K562 (cell line): ENCODE measurements at regions not wholly inside any gene's neighbourhood (a gene's known extent, or its start where the extent isn't known, plus 50 kb on each side); places are given as distances from the start of the nearest gene placed in this dataset.

Experiments used
- ATAC-seq: fragments of 200-7000 bp; cut with Tn5 transposase; 3 replicates; pipeline ENCODE4 v1.9.1; 2020; ENCODE audit warnings: moderate library complexity
- BruUV-seq: library from RNA; stranded (reverse); fragments of 400-500 nt; replicated peaks from 2 replicates; lab custom pipeline; 2021; lab: Mats Ljungman, UMichigan
- CTCF ChIA-PET: fragments of 300-600 bp; formaldehyde crosslinking; extraction: SDS; loops from one replicate; lab custom pipeline; 2021; ENCODE audit warnings: low intra/inter-chr PET ratio; lab: Yijun Ruan, JAX
- POLR2A ChIA-PET: fragments of 300-600, 350-650 bp; sonication (Branson Sonifier 250); formaldehyde crosslinking; extraction: SDS; loops from one replicate; lab custom pipeline; 2021; ENCODE audit warnings: antibody characterized with exemption, inconsistent platforms; lab: Yijun Ruan, JAX
- DNase-seq, 4 experiments: peaks; one replicate each; pipeline versions ENCODE4 v3.0.0 to v3.0.0-alpha.2; 2011 to 2018; ENCODE audit warnings: low spot score in 3 of 4, mixed read lengths in 3 of 4; ENCODE audit errors: extremely low read depth in 1 of 4
- FAIRE-seq: peaks from 2 replicates; lab custom pipeline; 2011; peaks lifted over from hg19 to GRCh38; lab: Jason Lieb, UNC
- H2AFZ ChIP-seq: 2 replicates; pipeline ENCODE4 v1.6.0; 2011; ENCODE audit warnings: low read depth, low read length, control low read depth, inconsistent platforms
- H3K27ac ChIP-seq: fragments of 200-600 bp; 3 replicates; pipeline ENCODE4 v1.8.0; 2011; ENCODE audit warnings: low read depth, mild to moderate bottlenecking, control low read depth, inconsistent platforms, low read length, moderate library complexity, mixed read lengths; ENCODE audit errors: extremely low read depth
- H3K27me3 ChIP-seq, 2 experiments: fragments of 300-600 bp in 1 of 2; 2 replicates in 1 of 2; 3 replicates in 1 of 2; pipeline versions ENCODE4 v1.6.0 to v1.8.0; 2011; ENCODE audit warnings: inconsistent platforms in 2 of 2, low read length in 2 of 2, mild to moderate bottlenecking in 1 of 2, mixed read lengths in 1 of 2, moderate library complexity in 1 of 2; ENCODE audit not compliant: control insufficient read depth in 2 of 2, insufficient read depth in 2 of 2
- H3K36me3 ChIP-seq: fragments of 300-600 bp; 3 replicates; pipeline ENCODE4 v1.8.0; 2011; ENCODE audit warnings: mild to moderate bottlenecking, low read length, inconsistent platforms; ENCODE audit not compliant: control insufficient read depth, insufficient read depth
- H3K4me1 ChIP-seq, 2 experiments: fragments of 200-600 bp in 1 of 2; replicated peaks in 1 of 2; 2 replicates in 1 of 2; 3 replicates in 1 of 2; pipeline versions ENCODE4 v1.5.1 to v1.8.0; 2011; ENCODE audit warnings: inconsistent platforms in 2 of 2, low read length in 2 of 2, mild to moderate bottlenecking in 1 of 2, mixed read lengths in 1 of 2, moderate library complexity in 1 of 2; ENCODE audit not compliant: control insufficient read depth in 2 of 2, insufficient read depth in 2 of 2
- H3K4me2 ChIP-seq: 2 replicates; pipeline ENCODE4 v1.6.1; 2011; ENCODE audit warnings: low read length, control low read depth, inconsistent platforms, mixed read lengths; ENCODE audit not compliant: insufficient read depth
- H3K4me3 ChIP-seq: fragments of 200-600 bp; sonication (generic), shearing (Covaris generic); 2 replicates; pipeline ENCODE4 v1.5.1; 2016; ENCODE audit warnings: control low read depth, inconsistent platforms
- H3K79me2 ChIP-seq: fragments of 200-600 bp; 3 replicates; pipeline ENCODE4 v1.8.0; 2011; ENCODE audit warnings: low read length, inconsistent platforms; ENCODE audit not compliant: control insufficient read depth, insufficient read depth
- H3K9ac ChIP-seq, 2 experiments: 2 replicates each; pipeline versions ENCODE4 v1.6.0 to v1.6.1; 2011; ENCODE audit warnings: low read depth in 2 of 2, low read length in 2 of 2, control low read depth in 1 of 2, inconsistent platforms in 1 of 2, mild to moderate bottlenecking in 1 of 2, mixed read lengths in 1 of 2; ENCODE audit not compliant: insufficient read depth in 1 of 2
- H3K9me1 ChIP-seq: one replicate; pipeline ENCODE4 v1.6.0; 2011; ENCODE audit warnings: inconsistent platforms, mild to moderate bottlenecking, low read length, moderate library complexity; ENCODE audit not compliant: control insufficient read depth, insufficient read depth
- H3K9me3 ChIP-seq: replicated peaks from 2 replicates; pipeline ENCODE4 v1.5.1; 2011; ENCODE audit warnings: low read depth, low read length, inconsistent platforms; ENCODE audit not compliant: control insufficient read depth, insufficient read depth
- H4K20me1 ChIP-seq: replicated peaks from 2 replicates; pipeline ENCODE4 v1.6.1; 2011; ENCODE audit warnings: low read length, inconsistent platforms, mixed read lengths; ENCODE audit not compliant: control insufficient read depth, insufficient read depth
- BDP1 ChIP-seq: IDR thresholded peaks from 3 replicates; pipeline ENCODE4 v1.6.1; 2011; ENCODE audit not compliant: insufficient read length, insufficient read depth
- ESRRB ChIP-seq: fragments of 250-450 bp; sonication (Bioruptor Pico); IDR thresholded peaks from 2 replicates; pipeline ENCODE4 v1.5.0; 2020; ENCODE audit warnings: mild to moderate bottlenecking, moderate library complexity, borderline replicate concordance
- NCOR1 ChIP-seq: fragments of 450-650 bp; IDR thresholded peaks from 2 replicates; pipeline ENCODE4 v1.6.1; 2016; ENCODE audit warnings: mild to moderate bottlenecking, moderate library complexity
- NFIC ChIP-seq: fragments of 450-650 bp; IDR thresholded peaks from 2 replicates; pipeline ENCODE4 v1.6.1; 2017; ENCODE audit warnings: mild to moderate bottlenecking, inconsistent platforms
- NFIX ChIP-seq: fragments of 250-450 bp; sonication (Bioruptor Pico); IDR thresholded peaks from 2 replicates; pipeline ENCODE4 v1.4.0; 2020; ENCODE audit warnings: low read depth, mild to moderate bottlenecking, moderate library complexity
- PHF21A ChIP-seq: fragments of 450-650 bp; IDR thresholded peaks from 2 replicates; pipeline ENCODE4 v1.6.1; 2017; ENCODE audit warnings: low read depth, borderline replicate concordance
- SREBF1 ChIP-seq: fragments of 150-350 bp; IDR thresholded peaks from 2 replicates; pipeline ENCODE4 v1.6.1; 2014; ENCODE audit warnings: antibody characterized with exemption, low read depth, low read length, borderline replicate concordance
- TSC22D4 ChIP-seq: fragments of 450-650 bp; IDR thresholded peaks from 2 replicates; pipeline ENCODE4 v1.6.1; 2016; ENCODE audit warnings: missing genetic modification characterization, missing biosample characterization, control low read depth
- WGBS: fragments of 100-300 bp; shearing (Covaris generic); methylation state at CpG from one replicate; pipeline ENCODE4 v1.1.6; 2016; ENCODE audit warnings: low coverage, mixed read lengths; ENCODE audit not compliant: insufficient coverage; ENCODE audit errors: missing lambda C conversion rate; 5-methylcytosine and 5-hydroxymethylcytosine counted together
- in situ Hi-C: fragments of 300-500 bp; cut with MboI; formaldehyde crosslinking; loops from 4 replicates; pipeline ENCODE4 v1.15.0; 2018; ENCODE audit warnings: inconsistent platforms, mixed read lengths
- intact Hi-C: fragments of 100-400 bp; cut with micrococcal nuclease; formaldehyde crosslinking; loops from 2 replicates; pipeline ENCODE4 v1.14.2; 2022
- TF ChIP-seq, protein P1 (sequence below): IDR thresholded peaks from 2 replicates; pipeline ENCODE4 v1.6.1; 2011; ENCODE audit not compliant: insufficient read length; ENCODE audit errors: extremely low read depth

DNA sequence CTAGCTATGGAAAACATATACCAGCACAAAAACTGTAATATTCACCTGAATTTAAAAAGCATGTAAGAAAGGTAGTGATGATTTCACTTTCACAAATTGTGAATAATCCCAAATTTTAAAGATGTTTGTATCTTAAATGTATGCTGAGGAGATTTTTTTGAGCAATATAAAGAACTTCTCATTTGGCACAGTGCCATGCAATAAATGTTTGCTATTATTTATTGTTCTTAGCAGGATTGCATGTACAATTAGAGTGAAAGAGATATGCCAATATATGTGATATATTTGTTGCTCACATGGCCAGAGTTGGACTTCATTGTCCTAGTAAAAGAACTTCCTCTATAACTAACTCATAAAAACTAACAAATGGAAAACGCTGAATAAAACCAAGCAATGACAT lies 895.1 kb upstream of the KCND2 start:
- FAIRE-seq (no peak), DNase-seq (no peak), ATAC-seq (no peak)
- Histone ChIP-seq H3K27me3 (no peaks in the 10 kb centered on the region), H3K9ac (no peak overlapping the region), H3K9me1 (no peaks in the 10 kb centered on the region), H3K27ac (no peak overlapping the region), H3K4me1 (no peaks in the 10 kb centered on the region), H2AFZ (no peak overlapping the region), H3K9me3 (no peaks in the 10 kb centered on the region), H4K20me1 (no peaks in the 10 kb centered on the region), H3K4me2 (no peak overlapping the region), H3K36me3 (no peaks in the 10 kb centered on the region), H3K4me3 (no peak overlapping the region), H3K79me2 (no peaks in the 10 kb centered on the region)
- CTCF ChIA-PET = no interaction called here
- in situ Hi-C loops = no loop called here
- 0% methylated on average over 1 of the region's 1 CpG for WGBS
- TF ChIP-seq NFIC (peak; percentile 73), ESRRB (CRISPR knock-in tag) (no peak), NFIX (CRISPR knock-in tag) (peak; percentile 50; the same call in 1 of the 2 replicates), TSC22D4 (no peak), PHF21A (no peak), SREBF1 (no peak)
- TF ChIP-seq, protein P1, sequence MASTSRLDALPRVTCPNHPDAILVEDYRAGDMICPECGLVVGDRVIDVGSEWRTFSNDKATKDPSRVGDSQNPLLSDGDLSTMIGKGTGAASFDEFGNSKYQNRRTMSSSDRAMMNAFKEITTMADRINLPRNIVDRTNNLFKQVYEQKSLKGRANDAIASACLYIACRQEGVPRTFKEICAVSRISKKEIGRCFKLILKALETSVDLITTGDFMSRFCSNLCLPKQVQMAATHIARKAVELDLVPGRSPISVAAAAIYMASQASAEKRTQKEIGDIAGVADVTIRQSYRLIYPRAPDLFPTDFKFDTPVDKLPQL = no peak
- no TSS peak for BruUV-seq
- intact Hi-C loops = no loop called here
- POLR2A ChIA-PET = interaction anchor here (0.7 kb wide), 1 partner anchor 214 kb away, joined by 3 read pairs; no protein-coding TSS in a partner anchor

DNA sequence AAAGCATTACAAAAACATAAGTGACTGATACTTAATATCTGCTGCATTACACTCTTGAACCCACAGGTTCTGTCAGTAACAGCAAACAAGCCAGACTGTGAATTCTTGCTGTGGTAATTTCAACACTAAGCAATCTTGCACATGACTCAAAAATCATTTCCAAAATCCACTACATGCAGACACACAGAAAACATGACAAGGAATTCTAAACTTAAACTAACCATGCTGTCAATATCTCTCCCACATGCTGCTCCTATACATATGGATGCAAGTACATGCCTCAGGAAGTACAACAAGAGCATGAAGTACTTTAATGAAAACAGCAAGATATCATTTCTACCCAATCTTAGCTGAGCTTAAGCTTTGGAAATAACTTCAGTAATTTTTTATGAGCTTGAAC lies 890.2 kb upstream of the KCND2 start:
- H3K4me1 ChIP-seq = no peaks in the 10 kb centered on the region
- no peaks in the 10 kb centered on the region for H4K20me1 ChIP-seq
- H3K27me3 ChIP-seq = no peaks in the 10 kb centered on the region
- in situ Hi-C loops = no loop called here
- H3K36me3 ChIP-seq = no peaks in the 10 kb centered on the region
- intact Hi-C loops = no loop called here
- H3K4me2 ChIP-seq = no peak overlapping the region
- H3K27ac ChIP-seq = no peak overlapping the region
- no peaks in the 10 kb centered on the region for H3K79me2 ChIP-seq
- DNase-seq (no peak), FAIRE-seq (no peak), ATAC-seq (no peak)
- no peak overlapping the region for H2AFZ ChIP-seq
- H3K9me3 ChIP-seq = no peaks in the 10 kb centered on the region
- BruUV-seq = no TSS peak
- ChIA-PET POLR2A (no interaction called here), CTCF (no interaction called here)
- H3K4me3 ChIP-seq = no peak overlapping the region
- TF ChIP-seq NCOR1 (no peak), BDP1 (no peak)
- H3K9me1 ChIP-seq = no peaks in the 10 kb centered on the region
- H3K9ac ChIP-seq = no peak overlapping the region
